Breast epithelium (tissue), 3 donors: ENCODE measurements at regions not wholly inside any gene's neighbourhood (a gene's known extent, or its start where the extent isn't known, plus 50 kb on each side); places are given as distances from the start of the nearest gene placed in this dataset.

Experiments
- POLR2A ChIP-seq: fragments of 450-650 bp; IDR thresholded peaks from one replicate; pipeline ENCODE4 v1.6.1; 2016; ENCODE audit warnings: antibody characterized with exemption, mild to moderate bottlenecking, moderate library complexity
- TF ChIP-seq, protein P1 (sequence below), 3 donors: fragments of 450-650 bp; IDR thresholded peaks; one replicate each; pipeline ENCODE4 v1.5.1; 2016 to 2017; ENCODE audit warnings: antibody characterized with exemption in 3 of 3, mild to moderate bottlenecking in 3 of 3, moderate library complexity in 3 of 3

DNA sequence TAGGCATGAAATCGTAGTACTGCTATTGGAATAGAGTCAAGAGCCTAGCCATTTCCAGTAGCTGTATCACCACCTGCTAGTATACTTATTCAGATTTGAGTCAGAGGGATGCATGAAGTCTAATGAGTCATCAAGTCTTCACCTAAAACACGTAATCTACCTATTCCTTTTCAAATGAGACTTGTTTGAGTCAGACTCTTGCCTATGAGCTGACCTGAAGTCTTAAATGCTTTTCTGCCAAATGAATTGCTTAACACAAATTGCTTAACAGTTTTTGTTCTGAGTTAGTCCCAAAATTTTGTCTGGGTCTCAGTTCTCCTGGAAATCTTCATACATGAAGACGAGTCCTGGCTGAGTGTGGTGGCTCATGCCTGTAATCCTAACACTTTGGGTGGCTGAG, 165.2 kb downstream of the GNAT3 start:
- TF ChIP-seq, protein P1, sequence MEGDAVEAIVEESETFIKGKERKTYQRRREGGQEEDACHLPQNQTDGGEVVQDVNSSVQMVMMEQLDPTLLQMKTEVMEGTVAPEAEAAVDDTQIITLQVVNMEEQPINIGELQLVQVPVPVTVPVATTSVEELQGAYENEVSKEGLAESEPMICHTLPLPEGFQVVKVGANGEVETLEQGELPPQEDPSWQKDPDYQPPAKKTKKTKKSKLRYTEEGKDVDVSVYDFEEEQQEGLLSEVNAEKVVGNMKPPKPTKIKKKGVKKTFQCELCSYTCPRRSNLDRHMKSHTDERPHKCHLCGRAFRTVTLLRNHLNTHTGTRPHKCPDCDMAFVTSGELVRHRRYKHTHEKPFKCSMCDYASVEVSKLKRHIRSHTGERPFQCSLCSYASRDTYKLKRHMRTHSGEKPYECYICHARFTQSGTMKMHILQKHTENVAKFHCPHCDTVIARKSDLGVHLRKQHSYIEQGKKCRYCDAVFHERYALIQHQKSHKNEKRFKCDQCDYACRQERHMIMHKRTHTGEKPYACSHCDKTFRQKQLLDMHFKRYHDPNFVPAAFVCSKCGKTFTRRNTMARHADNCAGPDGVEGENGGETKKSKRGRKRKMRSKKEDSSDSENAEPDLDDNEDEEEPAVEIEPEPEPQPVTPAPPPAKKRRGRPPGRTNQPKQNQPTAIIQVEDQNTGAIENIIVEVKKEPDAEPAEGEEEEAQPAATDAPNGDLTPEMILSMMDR (IDR thresholded peaks at IDR 0.05): no peak
- TF ChIP-seq POLR2A: no peak
